Cardiac fibroblast (primary cell): ENCODE measurements at regions not wholly inside any gene's neighbourhood (a gene's known extent, or its start where the extent isn't known, plus 50 kb on each side); places are given as distances from the start of the nearest gene placed in this dataset.
"Not testable (repeated sequence)": the region's sequence is repeated elsewhere in the genome, so short reads cannot be mapped to it uniquely, and the experiment has no call there.

Experiments used
- DNase-seq, 2 donors: peaks; one replicate each; pipeline versions ENCODE4 v3.0.0 to v3.0.0-alpha.2; 2010; ENCODE audit warnings: low read depth in 2 of 2
- H3K4me3 ChIP-seq, 2 donors: replicated peaks in 1 of 2; 1 replicate in 1 of 2; 2 replicates in 1 of 2; pipeline ENCODE4 v1.5.1; 2011; ENCODE audit warnings: low read depth in 2 of 2, low read length in 2 of 2, mild to moderate bottlenecking in 2 of 2, moderate library complexity in 1 of 2
- CTCF ChIP-seq: IDR thresholded peaks from one replicate; pipeline ENCODE4 v1.5.1; 2011; ENCODE audit warnings: low read depth, mild to moderate bottlenecking, low read length, inconsistent platforms

GRCh38 chr12:33222357-33222756, 217.3 kb downstream of the SYT10 start:
- TF ChIP-seq CTCF = no peak
- no peak for DNase-seq
- no peak overlapping the region for H3K4me3 ChIP-seq

GRCh38 chr12:33205981-33206380, 233.6 kb downstream of the SYT10 start:
- no peak overlapping the region for H3K4me3 ChIP-seq
- no peak for TF ChIP-seq CTCF
- no peak for DNase-seq

- DNase-seq, H3K4me3 ChIP-seq: not testable (repeated sequence)
These were observed 245.2 kb downstream of the SYT10 start for GRCh38 chr12:33194389-33194788.

- no peak for TF ChIP-seq CTCF
- no peak overlapping the region for H3K4me3 ChIP-seq
- DNase-seq = no peak
These were observed 247.4 kb downstream of the SYT10 start for GRCh38 chr12:33192226-33192625.

- no peak for TF ChIP-seq CTCF
- no peak overlapping the region for H3K4me3 ChIP-seq
- DNase-seq = no peak
These were observed 252.2 kb downstream of the SYT10 start for GRCh38 chr12:33187409-33187808.

GRCh38 chr12:33184161-33184560, 255.5 kb downstream of the SYT10 start:
- no peak for DNase-seq
- no peak overlapping the region for H3K4me3 ChIP-seq
- no peak for TF ChIP-seq CTCF

- no peak overlapping the region for H3K4me3 ChIP-seq
- DNase-seq = no peak
- no peak for TF ChIP-seq CTCF
These were observed 257.1 kb downstream of the SYT10 start for GRCh38 chr12:33182485-33182884.
